OCI-LY1 (cell line): ENCODE measurements at regions not wholly inside any gene's neighbourhood (a gene's known extent, or its start where the extent isn't known, plus 50 kb on each side); places are given as distances from the start of the nearest gene placed in this dataset.

Source experiments
- H2AFZ ChIP-seq: fragments of 200-600 bp; sonication (generic), shearing (Covaris generic); 2 replicates; pipeline ENCODE4 v1.6.0; 2014; ENCODE audit warnings: antibody characterized with exemption, mild to moderate bottlenecking, low read length
- H3F3A ChIP-seq: fragments of 200-600 bp; sonication (generic), shearing (Covaris generic); 2 replicates; pipeline ENCODE4 v1.6.0; 2014; ENCODE audit warnings: mild to moderate bottlenecking, antibody characterized with exemption, low read length, moderate library complexity; ENCODE audit not compliant: insufficient read depth
- H3K27ac ChIP-seq: fragments of 200-600 bp; sonication (generic); 2 replicates; pipeline ENCODE4 v1.5.1; 2014; ENCODE audit warnings: low read length, mixed run types, mild to moderate bottlenecking, low read depth; ENCODE audit not compliant: poor library complexity, severe bottlenecking
- H3K27me3 ChIP-seq: fragments of 200-600 bp; sonication (generic); 2 replicates; pipeline ENCODE4 v1.6.0; 2014; ENCODE audit warnings: antibody characterized with exemption, mild to moderate bottlenecking, low read length, moderate library complexity; ENCODE audit not compliant: insufficient read depth
- H3K36me3 ChIP-seq: fragments of 200-600 bp; sonication (generic); 2 replicates; pipeline ENCODE4 v1.6.1; 2014; ENCODE audit warnings: mild to moderate bottlenecking, antibody characterized with exemption, low read length, moderate library complexity, mixed read lengths; ENCODE audit not compliant: insufficient read depth
- H3K4me1 ChIP-seq: fragments of 200-600 bp; sonication (generic); 2 replicates; pipeline ENCODE4 v1.5.1; 2014; ENCODE audit warnings: mild to moderate bottlenecking, low read length, moderate library complexity; ENCODE audit not compliant: insufficient read depth, severe bottlenecking
- H3K4me2 ChIP-seq: fragments of 200-600 bp; sonication (generic), shearing (Covaris generic); 2 replicates; pipeline ENCODE4 v1.6.1; 2014; ENCODE audit warnings: low read length
- H3K4me3 ChIP-seq: fragments of 200-600 bp; sonication (generic); 2 replicates; pipeline ENCODE4 v1.5.1; 2014; ENCODE audit warnings: low read length, low read depth, mild to moderate bottlenecking, mixed read lengths; ENCODE audit not compliant: poor library complexity, severe bottlenecking
- H3K79me2 ChIP-seq: fragments of 200-600 bp; shearing (Covaris generic); 2 replicates; pipeline ENCODE4 v1.6.1; 2016; ENCODE audit warnings: mixed run types, low read length, mixed read lengths; ENCODE audit not compliant: insufficient read depth
- H3K9ac ChIP-seq: fragments of 200-600 bp; sonication (generic), shearing (Covaris generic); 2 replicates; pipeline ENCODE4 v1.6.1; 2014; ENCODE audit warnings: mild to moderate bottlenecking, low read length, mixed read lengths
- H3K9me2 ChIP-seq: fragments of 200-600 bp; sonication (generic), shearing (Covaris generic); 2 replicates; pipeline ENCODE4 v1.6.1; 2014; ENCODE audit warnings: low read depth, mild to moderate bottlenecking, low read length, mixed read lengths
- H3K9me3 ChIP-seq: fragments of 200-600 bp; shearing (Covaris generic); 2 replicates; pipeline ENCODE4 v1.6.1; 2014; ENCODE audit warnings: low read length, mixed read lengths
- H4K20me1 ChIP-seq: fragments of 200-600 bp; sonication (generic), shearing (Covaris generic); 2 replicates; pipeline ENCODE4 v1.6.0; 2016; ENCODE audit warnings: mild to moderate bottlenecking, low read length; ENCODE audit not compliant: insufficient read depth
- EZH2 ChIP-seq: fragments of 200-600 bp; sonication (generic), shearing (Covaris generic); IDR thresholded peaks from 2 replicates; pipeline ENCODE4 v1.8.0; 2017; ENCODE audit warnings: borderline replicate concordance, mixed run types, mild to moderate bottlenecking, antibody characterized with exemption, low read length, moderate library complexity, mixed read lengths
- TF ChIP-seq, protein P1 (sequence below): fragments of 200-600 bp; sonication (generic), shearing (Covaris generic); IDR thresholded peaks from 2 replicates; pipeline ENCODE4 v1.5.1; 2017; ENCODE audit warnings: mild to moderate bottlenecking, antibody characterized with exemption, low read length, moderate library complexity, mixed read lengths

DNA sequence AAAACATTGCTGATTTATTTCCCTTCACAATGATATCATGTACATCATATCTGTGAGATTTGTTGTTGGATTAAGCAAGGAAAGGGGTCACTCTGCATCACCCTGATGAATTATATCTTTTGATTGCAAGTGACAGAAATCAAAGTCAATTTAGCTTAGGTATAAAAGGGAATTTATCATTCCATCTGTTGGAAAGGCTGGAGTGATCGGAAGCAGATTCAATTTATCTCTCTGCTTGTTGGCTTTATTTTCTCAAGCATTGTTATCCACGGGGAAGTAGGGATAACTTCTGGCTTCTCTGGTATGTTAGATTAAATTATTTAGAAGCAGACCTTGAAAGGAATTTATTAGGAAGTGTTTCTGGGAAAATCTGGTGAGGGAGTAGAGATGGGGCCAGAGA is 226.6 kb downstream of the PTGER3 start:
- Histone ChIP-seq H3K9ac (no peak overlapping the region), H3K4me3 (no peak overlapping the region), H3K79me2 (no peaks in the 10 kb centered on the region), H2AFZ (no peak overlapping the region), H3K27ac (no peak overlapping the region), H3F3A (no peaks in the 10 kb centered on the region), H3K27me3 (no peaks in the 10 kb centered on the region), H4K20me1 (no peaks in the 10 kb centered on the region), H3K9me3 (no peaks in the 10 kb centered on the region), H3K36me3 (no peaks in the 10 kb centered on the region), H3K4me2 (no peak overlapping the region), H3K9me2 (no peaks in the 10 kb centered on the region), H3K4me1 (no peaks in the 10 kb centered on the region)
- TF ChIP-seq EZH2 = no peak
- TF ChIP-seq, protein P1, sequence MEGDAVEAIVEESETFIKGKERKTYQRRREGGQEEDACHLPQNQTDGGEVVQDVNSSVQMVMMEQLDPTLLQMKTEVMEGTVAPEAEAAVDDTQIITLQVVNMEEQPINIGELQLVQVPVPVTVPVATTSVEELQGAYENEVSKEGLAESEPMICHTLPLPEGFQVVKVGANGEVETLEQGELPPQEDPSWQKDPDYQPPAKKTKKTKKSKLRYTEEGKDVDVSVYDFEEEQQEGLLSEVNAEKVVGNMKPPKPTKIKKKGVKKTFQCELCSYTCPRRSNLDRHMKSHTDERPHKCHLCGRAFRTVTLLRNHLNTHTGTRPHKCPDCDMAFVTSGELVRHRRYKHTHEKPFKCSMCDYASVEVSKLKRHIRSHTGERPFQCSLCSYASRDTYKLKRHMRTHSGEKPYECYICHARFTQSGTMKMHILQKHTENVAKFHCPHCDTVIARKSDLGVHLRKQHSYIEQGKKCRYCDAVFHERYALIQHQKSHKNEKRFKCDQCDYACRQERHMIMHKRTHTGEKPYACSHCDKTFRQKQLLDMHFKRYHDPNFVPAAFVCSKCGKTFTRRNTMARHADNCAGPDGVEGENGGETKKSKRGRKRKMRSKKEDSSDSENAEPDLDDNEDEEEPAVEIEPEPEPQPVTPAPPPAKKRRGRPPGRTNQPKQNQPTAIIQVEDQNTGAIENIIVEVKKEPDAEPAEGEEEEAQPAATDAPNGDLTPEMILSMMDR = no peak

DNA sequence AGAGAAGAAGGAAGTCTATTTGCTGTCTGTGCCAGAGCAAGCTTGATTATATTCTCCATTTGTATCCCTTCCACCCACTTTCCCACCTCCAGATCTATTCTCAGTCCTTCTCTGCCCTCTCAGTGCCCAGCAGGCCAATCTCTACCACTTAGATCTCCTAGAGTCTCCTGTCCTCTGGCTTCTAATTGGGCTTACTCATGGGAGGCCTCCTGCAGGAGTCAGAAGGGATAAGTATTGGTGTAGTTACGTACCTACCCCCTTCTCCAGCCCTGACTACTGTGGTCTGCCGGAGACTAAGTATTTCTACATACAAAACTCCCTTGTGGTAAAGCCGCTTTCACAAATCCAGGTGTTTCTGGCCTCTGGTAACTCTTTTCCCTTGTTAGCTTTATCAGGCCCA is 221.2 kb downstream of the PTGER3 start:
- no peaks in the 10 kb centered on the region for H3K36me3 ChIP-seq
- no peaks in the 10 kb centered on the region for H3K79me2 ChIP-seq
- TF ChIP-seq, protein P1 = no peak
- H3K4me2 ChIP-seq = no peak overlapping the region
- no peaks in the 10 kb centered on the region for H3K4me1 ChIP-seq
- no peak overlapping the region for H3K4me3 ChIP-seq
- H3K9me3 ChIP-seq = no peaks in the 10 kb centered on the region
- H3F3A ChIP-seq = no peaks in the 10 kb centered on the region
- H3K9me2 ChIP-seq = no peaks in the 10 kb centered on the region
- no peak overlapping the region for H3K9ac ChIP-seq
- H3K27ac ChIP-seq = no peak overlapping the region
- H3K27me3 ChIP-seq = no peaks in the 10 kb centered on the region
- no peaks in the 10 kb centered on the region for H4K20me1 ChIP-seq
- no peak overlapping the region for H2AFZ ChIP-seq

DNA sequence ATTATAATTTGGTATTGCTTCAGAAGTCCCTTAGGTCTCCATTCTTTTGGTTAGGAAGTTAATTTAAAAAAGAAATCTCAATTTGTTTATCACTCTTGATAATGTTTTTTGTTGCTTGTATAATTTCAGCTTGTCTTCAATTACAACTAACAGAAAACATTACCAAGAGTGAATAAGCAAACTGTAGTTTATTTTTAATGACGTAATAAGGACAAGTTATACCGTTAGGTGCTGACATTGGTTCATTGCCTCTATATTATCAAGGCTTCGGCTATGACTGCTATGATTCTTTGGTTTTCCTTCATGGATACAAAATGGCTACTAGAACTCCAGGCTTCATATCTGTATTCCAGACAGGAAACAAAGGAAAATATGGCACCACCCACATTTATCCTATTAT is 220.6 kb downstream of the PTGER3 start:
- no peaks in the 10 kb centered on the region for H4K20me1 ChIP-seq
- H3K27ac ChIP-seq = no peak overlapping the region
- H3K4me3 ChIP-seq = no peak overlapping the region
- no peak overlapping the region for H2AFZ ChIP-seq
- H3K79me2 ChIP-seq = no peaks in the 10 kb centered on the region
- H3K9ac ChIP-seq = no peak overlapping the region
- no peaks in the 10 kb centered on the region for H3K9me2 ChIP-seq
- TF ChIP-seq, protein P1 = no peak
- TF ChIP-seq EZH2 = no peak
- H3K4me2 ChIP-seq = no peak overlapping the region
- no peaks in the 10 kb centered on the region for H3K9me3 ChIP-seq
- no peaks in the 10 kb centered on the region for H3K27me3 ChIP-seq
- H3K4me1 ChIP-seq = no peaks in the 10 kb centered on the region
- H3F3A ChIP-seq = no peaks in the 10 kb centered on the region
- H3K36me3 ChIP-seq = no peaks in the 10 kb centered on the region
